Stimulated activated naive B cell treated with anti-CD40 and anti-IgM and Interleukin-4, amounts not matched to agents 10 μg/mL and 1 μg/mL and 100 μg/mL, for 72 hours (primary cell): ENCODE measurements at regions not wholly inside any gene's neighbourhood (a gene's known extent, or its start where the extent isn't known, plus 50 kb on each side); places are given as distances from the start of the nearest gene placed in this dataset.

Experiments
- ATAC-seq, 2 donors: fragments of 150-1000 bp; cut with Tn5 transposase; replicated peaks; 2 replicates each; pipeline ENCODE4 v1.10.0; 2021; ENCODE audit warnings: moderate library complexity in 1 of 2
- DNase-seq: peaks from one replicate; pipeline ENCODE4 v3.0.0; 2021
- H3K27ac Mint-ChIP-seq: one replicate; pipeline ENCODE4 v1.8.0; 2022; ENCODE audit warnings: mild to moderate bottlenecking, mixed read lengths
- H3K27me3 Mint-ChIP-seq, 2 donors: one replicate each; pipeline ENCODE4 v1.8.0; 2022; ENCODE audit warnings: mixed read lengths in 2 of 2
- H3K36me3 Mint-ChIP-seq, 2 donors: one replicate each; pipeline ENCODE4 v1.8.0; 2022; ENCODE audit warnings: mixed read lengths in 2 of 2, mild to moderate bottlenecking in 1 of 2
- H3K4me1 Mint-ChIP-seq, 2 donors: one replicate each; pipeline ENCODE4 v1.8.0; 2022; ENCODE audit warnings: mixed read lengths in 2 of 2, mild to moderate bottlenecking in 1 of 2
- H3K4me3 Mint-ChIP-seq, 2 donors: one replicate each; pipeline ENCODE4 v1.8.0; 2022; ENCODE audit warnings: mild to moderate bottlenecking in 2 of 2, mixed read lengths in 2 of 2, moderate library complexity in 1 of 2
- H3K9me3 Mint-ChIP-seq, 2 donors: one replicate each; pipeline ENCODE4 v1.8.0; 2022; ENCODE audit warnings: mixed read lengths in 2 of 2, mild to moderate bottlenecking in 1 of 2

- H3K4me1 Mint-ChIP-seq: no peaks in the 10 kb centered on the region
- no peak for ATAC-seq
Observed at GRCh38 chr17:70804161-70804560, 634.8 kb downstream of the KCNJ2 start.

GRCh38 chr17:70808596-70808995, 639.3 kb downstream of the KCNJ2 start:
- no peak for ATAC-seq
- Mint-ChIP-seq H3K4me3 (no peak overlapping the region), H3K4me1 (no peaks in the 10 kb centered on the region), H3K27ac (no peak overlapping the region), H3K27me3 (peaks cover 0 to 3% of the 10 kb centered on the region in 2 donors), H3K9me3 (peaks cover 3 to 5% of the 10 kb centered on the region in 2 donors), H3K36me3 (no peaks in the 10 kb centered on the region)
- no peak for DNase-seq

More at GRCh38 chr17:70804161-70804560, 634.8 kb downstream of the KCNJ2 start:
- Mint-ChIP-seq H3K27me3 (no peaks in the 10 kb centered on the region), H3K27ac (no peak overlapping the region), H3K4me3 (no peak overlapping the region), H3K36me3 (no peaks in the 10 kb centered on the region), H3K9me3 (peaks cover 5% of the 10 kb centered on the region in 2 donors)
- DNase-seq: no peak

- DNase-seq (no peak), ATAC-seq (no peak)
- no peak overlapping the region for H3K4me3 Mint-ChIP-seq
- H3K36me3 Mint-ChIP-seq: no peaks in the 10 kb centered on the region
- H3K27ac Mint-ChIP-seq: no peak overlapping the region
- no peaks in the 10 kb centered on the region for H3K9me3 Mint-ChIP-seq
- H3K27me3 Mint-ChIP-seq: peaks cover 0 to 3% of the 10 kb centered on the region in 2 donors
- no peaks in the 10 kb centered on the region for H3K4me1 Mint-ChIP-seq
Observed at GRCh38 chr17:70810609-70811008, 641.3 kb downstream of the KCNJ2 start.

DNA sequence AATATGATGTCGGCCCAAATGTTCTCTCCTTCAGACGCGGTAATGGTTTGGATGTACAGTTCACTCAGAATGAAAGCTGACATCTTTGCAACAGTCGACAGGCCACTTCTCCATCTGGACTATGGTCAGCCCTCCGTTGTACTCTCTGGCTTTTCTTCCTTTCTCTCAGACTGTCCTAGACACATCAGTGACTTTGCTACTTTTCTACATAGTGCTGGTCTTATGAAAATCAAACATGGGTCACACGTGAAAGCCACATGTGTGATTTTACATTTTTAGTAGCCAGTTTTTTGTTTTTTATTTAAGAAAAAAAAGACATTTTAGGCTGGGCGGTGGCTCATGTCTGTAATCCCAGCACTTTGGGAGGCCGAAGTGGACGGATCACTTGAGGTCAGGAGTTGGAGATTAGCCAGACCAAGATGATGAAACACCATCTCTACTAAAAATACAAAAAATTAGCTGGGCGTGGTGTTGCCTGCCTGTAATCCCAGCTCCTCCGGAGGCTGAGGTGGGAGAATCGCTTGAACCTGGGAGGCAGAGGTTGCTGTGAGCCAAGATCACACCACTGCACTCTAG, 644.1 kb downstream of the KCNJ2 start:
- Mint-ChIP-seq H3K9me3 (peaks cover 2 to 3% of the 10 kb centered on the region in 2 donors), H3K36me3 (no peaks in the 10 kb centered on the region), H3K4me3 (no peak overlapping the region), H3K27me3 (peaks cover 0 to 3% of the 10 kb centered on the region in 2 donors), H3K27ac (no peak overlapping the region), H3K4me1 (no peaks in the 10 kb centered on the region)
- DNase-seq (no peak), ATAC-seq (no peak)

- no peaks in the 10 kb centered on the region for H3K36me3 Mint-ChIP-seq
- H3K27ac Mint-ChIP-seq: no peak overlapping the region
- H3K9me3 Mint-ChIP-seq: peaks cover 5 to 8% of the 10 kb centered on the region in 2 donors
- no peak overlapping the region for H3K4me3 Mint-ChIP-seq
- no peaks in the 10 kb centered on the region for H3K27me3 Mint-ChIP-seq
- DNase-seq (no peak), ATAC-seq (no peak)
- no peaks in the 10 kb centered on the region for H3K4me1 Mint-ChIP-seq
Observed at GRCh38 chr17:70819183-70819582, 649.9 kb downstream of the KCNJ2 start.

DNA sequence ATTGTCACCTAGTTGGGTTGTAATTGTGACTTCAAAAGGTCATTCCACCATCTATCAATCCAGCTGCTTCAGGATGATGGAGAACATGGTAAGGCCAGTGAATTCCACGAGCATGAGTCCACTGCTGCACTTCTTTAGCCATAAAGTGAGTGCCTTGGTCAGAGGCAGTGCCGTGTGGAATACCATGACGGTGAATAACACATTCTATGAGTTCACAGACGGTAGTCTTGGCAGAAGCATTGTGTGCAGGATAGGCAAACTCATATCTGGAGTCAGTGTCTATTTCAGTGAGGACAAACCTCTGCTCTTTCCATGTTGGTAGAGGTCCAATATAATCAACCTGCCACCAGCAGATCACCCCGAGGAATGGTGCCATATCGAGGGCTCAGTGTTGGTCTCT, 650.9 kb downstream of the KCNJ2 start:
- no peaks in the 10 kb centered on the region for H3K27me3 Mint-ChIP-seq
- peaks cover 0 to 2% of the 10 kb centered on the region in 2 donors for H3K4me1 Mint-ChIP-seq
- H3K4me3 Mint-ChIP-seq: no peak overlapping the region
- no peak for DNase-seq
- ATAC-seq: no peak
- no peaks in the 10 kb centered on the region for H3K36me3 Mint-ChIP-seq
- peaks cover 5 to 8% of the 10 kb centered on the region in 2 donors for H3K9me3 Mint-ChIP-seq
- no peak overlapping the region for H3K27ac Mint-ChIP-seq

DNA sequence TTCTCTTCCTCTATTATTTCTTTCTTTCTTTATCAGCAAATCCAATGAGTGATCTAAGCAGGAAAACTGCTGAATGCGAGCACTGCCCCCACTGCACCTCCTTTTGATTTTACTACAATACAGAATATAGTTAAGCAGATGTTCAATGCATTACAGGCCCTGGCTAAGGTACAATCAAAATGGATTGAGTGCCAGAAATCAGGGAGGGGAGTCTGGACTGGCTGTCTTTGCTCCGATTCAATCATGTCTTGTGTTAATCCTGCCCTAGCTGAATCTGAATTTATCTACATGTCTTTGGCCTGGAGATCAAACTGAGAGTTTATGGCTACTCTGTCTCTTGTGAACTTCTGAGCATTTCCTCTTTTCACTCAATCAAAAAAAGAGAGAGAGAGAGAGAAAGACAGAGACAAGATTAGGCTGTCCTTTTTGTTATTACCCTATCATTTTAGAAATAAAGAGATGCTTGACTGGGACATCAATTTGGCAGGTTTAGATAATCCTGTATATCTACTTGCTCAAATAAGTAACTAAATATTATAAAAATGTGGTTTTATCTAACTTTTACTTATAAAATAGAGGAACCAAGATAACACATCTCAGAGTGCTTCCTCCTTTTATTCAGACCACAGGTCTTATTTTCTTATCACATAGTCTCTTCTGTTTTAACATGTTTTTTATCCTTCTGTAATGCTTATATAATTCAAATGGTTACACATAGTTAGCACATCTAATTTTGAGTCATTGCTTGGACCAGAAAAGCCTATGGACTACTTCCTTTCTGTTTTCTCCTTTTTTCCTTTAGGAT, 656.2 kb downstream of the KCNJ2 start:
- DNase-seq: no peak
- Mint-ChIP-seq H3K4me1 (peaks cover 0 to 5% of the 10 kb centered on the region in 2 donors), H3K9me3 (peaks cover 5 to 7% of the 10 kb centered on the region in 2 donors), H3K27me3 (no peaks in the 10 kb centered on the region), H3K36me3 (no peaks in the 10 kb centered on the region), H3K4me3 (no peak overlapping the region), H3K27ac (peak overlapping the region; percentile 53)
- peak in 1 of 2 donors; percentile 44 for ATAC-seq

GRCh38 chr17:70829876-70830275, 660.5 kb downstream of the KCNJ2 start:
- ATAC-seq: no peak

DNA sequence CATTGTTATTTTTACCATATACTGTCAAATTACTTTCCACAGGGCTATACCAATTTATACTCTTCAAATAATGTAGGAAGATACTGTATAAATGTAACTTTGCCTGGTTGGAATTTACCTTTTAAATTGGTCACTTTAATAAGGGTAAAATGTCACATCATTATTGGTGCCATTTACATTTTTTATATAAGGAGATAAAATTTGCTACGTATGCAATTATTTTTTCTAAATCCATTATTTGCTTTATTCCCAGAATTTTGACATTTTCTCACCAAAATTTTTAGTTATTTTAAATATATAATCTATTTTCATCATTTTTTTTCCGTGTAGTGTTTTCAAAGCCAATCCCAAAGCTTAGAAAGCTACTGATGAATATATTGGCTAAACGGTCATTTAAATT, 664.7 kb downstream of the KCNJ2 start:
- H3K4me3 Mint-ChIP-seq: no peak overlapping the region

More at GRCh38 chr17:70829876-70830275, 660.5 kb downstream of the KCNJ2 start:
- DNase-seq: no peak
- H3K27me3 Mint-ChIP-seq: no peaks in the 10 kb centered on the region
- H3K4me1 Mint-ChIP-seq: peaks cover 0 to 5% of the 10 kb centered on the region in 2 donors
- H3K36me3 Mint-ChIP-seq: no peaks in the 10 kb centered on the region
- no peak overlapping the region for H3K4me3 Mint-ChIP-seq
- H3K9me3 Mint-ChIP-seq: peaks cover 0 to 4% of the 10 kb centered on the region in 2 donors
- no peak overlapping the region for H3K27ac Mint-ChIP-seq

DNA sequence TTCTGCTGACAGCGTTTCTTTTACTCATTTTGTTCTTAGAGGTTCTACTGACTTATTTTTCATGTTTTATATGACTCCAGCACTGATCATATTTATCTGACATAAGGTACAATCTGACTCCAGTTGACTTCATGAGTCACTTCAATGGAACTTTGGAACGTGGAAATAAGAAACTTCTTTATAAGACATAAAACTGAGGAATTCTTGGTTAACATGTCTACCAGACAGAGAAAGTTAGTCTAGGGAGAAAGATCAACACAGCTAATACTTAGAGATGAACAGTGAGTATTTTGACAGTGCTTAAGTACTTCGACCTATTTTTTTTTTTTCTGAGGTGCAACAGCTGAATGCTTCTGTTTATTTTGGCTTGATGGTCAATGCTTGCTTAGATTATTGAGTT, 679.5 kb downstream of the KCNJ2 start:
- ATAC-seq: no peak

More for the DNA sequence above, 664.7 kb downstream of the KCNJ2 start:
- Mint-ChIP-seq H3K9me3 (no peaks in the 10 kb centered on the region), H3K36me3 (no peaks in the 10 kb centered on the region), H3K27ac (no peak overlapping the region), H3K27me3 (no peaks in the 10 kb centered on the region), H3K4me1 (no peaks in the 10 kb centered on the region)
- no peak for DNase-seq
- ATAC-seq: no peak

DNA sequence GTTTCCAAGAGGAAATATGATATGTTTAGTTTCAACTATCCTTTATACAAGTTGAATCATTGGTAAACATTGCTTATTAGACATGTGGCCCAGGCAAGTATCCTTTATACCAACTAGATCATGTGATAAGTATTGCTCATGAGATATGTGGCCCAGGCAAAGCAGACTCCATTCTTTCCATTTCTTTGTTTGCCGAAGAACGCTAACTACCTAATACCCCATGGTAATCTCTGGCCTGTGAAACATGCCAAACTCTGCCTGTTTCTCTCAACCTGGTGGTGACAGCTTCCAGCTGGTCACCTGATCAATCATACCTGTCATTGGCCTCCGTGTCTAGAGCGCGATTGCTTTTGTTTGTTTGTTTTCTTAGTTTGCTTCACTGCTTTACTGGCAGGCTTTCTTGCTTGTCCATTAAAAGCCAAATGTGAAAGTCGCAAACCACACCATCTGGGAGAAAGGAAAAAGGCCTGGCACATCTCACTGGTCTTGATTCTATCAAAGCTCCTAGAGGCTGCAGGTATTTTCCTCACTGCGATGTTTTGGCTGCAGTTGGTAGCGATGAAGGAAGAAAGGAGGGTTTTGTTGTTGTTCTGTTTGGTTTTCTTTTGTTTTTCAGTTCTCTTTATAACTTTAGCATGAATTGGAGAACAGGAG, 686.2 kb downstream of the KCNJ2 start:
- Mint-ChIP-seq H3K4me1 (no peaks in the 10 kb centered on the region), H3K9me3 (peaks cover 1 to 8% of the 10 kb centered on the region in 2 donors), H3K27me3 (no peaks in the 10 kb centered on the region), H3K27ac (no peak overlapping the region), H3K36me3 (no peaks in the 10 kb centered on the region), H3K4me3 (no peak overlapping the region)
- ATAC-seq: no peak
- DNase-seq: no peak

More for the DNA sequence above, 679.5 kb downstream of the KCNJ2 start:
- Mint-ChIP-seq H3K4me3 (no peak overlapping the region), H3K36me3 (no peaks in the 10 kb centered on the region), H3K9me3 (peaks cover 5 to 12% of the 10 kb centered on the region in 2 donors), H3K27ac (no peak overlapping the region), H3K27me3 (no peaks in the 10 kb centered on the region), H3K4me1 (no peaks in the 10 kb centered on the region)
- DNase-seq: no peak

DNA sequence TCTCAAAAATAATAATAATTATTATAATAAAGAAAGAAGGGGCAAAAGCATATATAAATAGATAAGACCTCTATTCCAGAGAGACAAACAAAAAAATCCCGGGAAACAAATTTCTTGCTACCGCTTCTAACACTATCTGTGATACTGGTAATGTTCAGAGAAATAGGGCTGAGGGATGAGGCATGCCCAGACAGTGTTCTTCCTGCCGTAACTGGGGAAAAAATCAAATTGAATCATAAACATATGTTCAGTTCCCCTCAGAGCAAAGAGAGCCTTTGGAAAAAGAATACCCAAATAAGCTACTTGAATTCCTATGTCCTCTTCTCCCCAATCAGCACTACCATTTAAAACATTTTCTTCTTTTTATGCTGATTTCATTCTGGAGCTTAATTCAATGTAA, 688.0 kb downstream of the KCNJ2 start:
- Mint-ChIP-seq H3K9me3 (peaks cover 5 to 8% of the 10 kb centered on the region in 2 donors), H3K27me3 (no peaks in the 10 kb centered on the region), H3K4me3 (no peak overlapping the region), H3K27ac (no peak overlapping the region), H3K36me3 (no peaks in the 10 kb centered on the region), H3K4me1 (no peaks in the 10 kb centered on the region)
- ATAC-seq: no peak
- DNase-seq: no peak

- peaks cover 7 to 8% of the 10 kb centered on the region in 2 donors for H3K9me3 Mint-ChIP-seq
- H3K27me3 Mint-ChIP-seq: no peaks in the 10 kb centered on the region
- no peak overlapping the region for H3K27ac Mint-ChIP-seq
- no peaks in the 10 kb centered on the region for H3K36me3 Mint-ChIP-seq
- ATAC-seq: no peak
- no peaks in the 10 kb centered on the region for H3K4me1 Mint-ChIP-seq
- no peak for DNase-seq
- H3K4me3 Mint-ChIP-seq: no peak overlapping the region
Observed at GRCh38 chr17:70859829-70860228, 690.5 kb downstream of the KCNJ2 start.

- ATAC-seq (no peak), DNase-seq (no peak)
- H3K4me3 Mint-ChIP-seq: no peak overlapping the region
- no peaks in the 10 kb centered on the region for H3K36me3 Mint-ChIP-seq
- no peaks in the 10 kb centered on the region for H3K4me1 Mint-ChIP-seq
- no peak overlapping the region for H3K27ac Mint-ChIP-seq
- no peaks in the 10 kb centered on the region for H3K27me3 Mint-ChIP-seq
- peaks cover 4 to 7% of the 10 kb centered on the region in 2 donors for H3K9me3 Mint-ChIP-seq
Observed at GRCh38 chr17:70862295-70862694, 693.0 kb downstream of the KCNJ2 start.
